Renal cortical epithelial cell (primary cell): ENCODE measurements at regions not wholly inside any gene's neighbourhood (a gene's known extent, or its start where the extent isn't known, plus 50 kb on each side); places are given as distances from the start of the nearest gene placed in this dataset.
A peak's percentile ranks its signal among the peaks of the same experiment; 100 is the strongest.
"Not testable (repeated sequence)": the region's sequence is repeated elsewhere in the genome, so short reads cannot be mapped to it uniquely, and the experiment has no call there.

Source experiments
- DNase-seq: peaks from one replicate; pipeline ENCODE4 v3.0.0-alpha.2; 2011; ENCODE audit warnings: low read depth

DNA sequence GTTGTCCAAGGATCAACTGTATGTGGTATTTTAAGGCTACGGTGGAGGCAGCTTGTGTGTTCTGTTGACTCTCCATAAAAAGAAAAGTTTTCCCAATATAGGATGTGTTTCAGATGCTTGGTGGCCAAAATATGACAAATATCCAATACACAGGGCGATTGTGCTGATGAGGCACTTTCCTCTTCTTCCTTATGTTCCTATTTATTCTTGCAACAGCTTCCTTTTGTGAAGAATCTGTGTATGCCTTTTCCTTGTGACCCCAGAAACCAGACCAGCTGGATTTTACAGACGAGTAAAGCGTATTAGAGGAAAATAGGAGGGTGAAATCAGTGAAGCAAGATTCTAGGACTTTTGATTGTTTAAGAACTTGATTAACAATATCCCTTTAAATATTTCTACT, 452.0 kb downstream of the DMAC1 start:
- no peak for DNase-seq

DNA sequence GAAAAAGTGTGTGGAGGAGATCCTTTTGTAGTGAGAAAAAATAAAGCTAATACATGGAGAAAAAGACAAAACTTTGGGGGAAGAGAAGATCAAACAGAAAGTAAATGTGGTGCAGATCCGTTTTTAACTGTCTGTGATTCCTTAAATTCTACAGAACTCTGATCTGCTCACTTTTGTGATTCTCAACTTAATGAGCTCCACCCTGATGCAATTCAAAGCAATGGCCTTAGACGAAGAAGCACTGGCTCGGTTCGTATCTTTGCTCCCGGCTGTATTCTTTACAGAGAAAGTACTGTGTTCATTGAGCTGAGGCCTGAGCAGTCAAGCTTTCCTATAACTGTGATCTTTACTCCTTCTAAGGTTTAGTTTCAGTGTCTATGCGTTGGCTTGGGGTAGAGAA, 453.4 kb downstream of the DMAC1 start:
- no peak for DNase-seq

DNA sequence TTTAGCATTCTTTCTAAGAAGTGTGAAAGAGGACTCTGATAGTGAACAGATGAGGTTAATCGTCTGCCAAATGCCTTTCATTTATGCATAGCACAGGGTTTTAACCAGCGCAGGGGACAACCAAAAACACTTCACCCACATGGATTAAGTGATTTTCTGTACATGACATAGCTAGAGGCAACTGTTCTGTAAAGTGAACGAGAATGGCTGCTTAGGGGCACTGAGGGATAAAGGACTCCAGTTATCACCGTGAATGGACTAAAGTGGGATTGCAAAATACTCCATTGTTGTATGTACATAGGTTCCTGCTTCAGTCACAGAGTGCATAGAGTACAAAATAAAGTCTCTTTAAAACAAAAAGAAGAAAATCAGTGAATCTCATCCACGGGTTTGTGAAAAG, 456.8 kb downstream of the DMAC1 start:
- no peak for DNase-seq

DNA sequence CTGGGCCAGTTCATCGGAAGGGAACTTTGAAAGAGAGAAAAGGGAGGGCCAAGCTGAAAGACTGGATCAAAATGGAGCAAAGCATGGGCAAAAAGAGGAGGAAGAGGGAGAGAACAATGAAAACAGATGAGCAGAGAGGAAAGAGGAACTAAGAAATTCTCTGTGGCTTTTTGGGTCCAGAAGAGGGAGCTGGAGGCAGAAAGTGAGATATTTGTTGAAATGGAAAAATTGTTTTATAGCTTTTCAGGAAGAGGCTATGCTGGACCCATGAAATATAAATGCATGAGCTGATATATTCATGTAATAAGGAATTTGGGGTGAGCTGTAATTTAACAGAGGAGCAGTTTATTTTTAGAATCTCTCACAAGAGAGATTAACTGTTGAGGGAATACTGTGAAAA, 457.3 kb downstream of the DMAC1 start:
- no peak for DNase-seq

DNA sequence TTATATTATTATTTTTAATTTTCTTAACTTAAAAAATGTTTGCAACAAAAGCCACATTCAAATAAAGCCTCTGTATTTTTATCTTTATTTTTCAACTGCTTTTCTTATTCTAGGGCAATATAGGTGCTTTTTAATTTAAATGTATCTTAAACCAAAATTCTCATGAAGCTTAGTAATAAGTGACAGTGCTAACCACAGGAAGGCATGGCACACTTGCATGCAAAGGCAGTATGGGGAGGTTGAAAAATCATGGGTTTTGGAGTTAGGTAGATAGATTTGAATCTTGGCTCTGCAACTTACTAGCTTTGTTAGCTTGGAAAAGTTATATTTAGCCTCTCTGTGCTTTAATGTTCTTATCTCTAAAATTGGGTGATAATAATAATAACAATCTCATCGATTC, 458.0 kb downstream of the DMAC1 start:
- DNase-seq, result no peak

DNA sequence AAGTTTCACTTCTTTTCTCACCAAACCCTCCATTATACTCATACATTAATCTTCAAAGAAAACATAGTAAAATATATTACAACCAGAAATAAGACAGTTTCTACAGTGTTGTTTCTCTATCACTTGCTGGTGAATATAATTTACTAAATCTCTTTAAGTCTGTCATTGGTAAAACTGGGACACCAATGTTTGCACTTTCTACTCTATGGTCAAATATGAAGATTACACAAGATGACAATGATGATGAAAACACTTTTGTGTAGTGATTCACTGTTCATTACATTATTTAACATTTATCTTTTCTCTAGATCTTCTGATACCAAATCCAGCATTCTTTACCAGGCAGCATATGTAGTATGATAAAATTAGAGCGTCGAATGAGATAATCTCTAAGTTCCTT, 459.1 kb downstream of the DMAC1 start:
- no peak for DNase-seq

DNA sequence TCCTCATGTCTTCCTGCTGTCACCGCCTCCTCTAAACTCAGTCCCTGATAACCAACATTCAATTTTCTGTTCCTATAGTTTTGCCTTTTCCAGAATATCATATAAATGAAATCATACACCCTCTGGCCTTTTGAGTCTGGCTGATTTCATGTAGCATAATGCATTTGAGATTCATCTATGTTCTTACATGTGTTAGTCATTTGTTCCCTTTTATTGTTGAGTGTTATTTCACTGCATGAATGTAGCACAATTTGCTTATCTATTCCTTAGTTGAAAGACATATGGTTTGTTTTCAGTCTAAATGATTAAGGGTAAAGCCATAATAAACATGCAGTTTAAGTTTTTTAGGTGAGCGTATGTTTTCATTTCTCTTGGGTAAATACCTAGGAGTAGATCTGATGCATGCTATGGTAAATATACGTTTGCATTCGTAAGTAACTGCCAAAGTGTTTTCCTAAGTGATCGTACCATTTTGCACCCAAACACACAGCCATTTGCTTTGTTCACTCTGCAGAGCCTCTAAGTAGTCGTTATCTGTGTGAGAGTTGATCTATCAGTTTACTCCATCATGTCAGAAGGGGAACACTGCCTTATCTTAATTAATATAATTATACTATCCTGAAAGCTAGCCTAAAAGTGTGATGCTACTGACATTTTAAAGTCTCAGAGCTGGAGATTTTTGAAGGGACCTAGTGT, 460.8 kb downstream of the DMAC1 start:
- DNase-seq, result no peak

DNA sequence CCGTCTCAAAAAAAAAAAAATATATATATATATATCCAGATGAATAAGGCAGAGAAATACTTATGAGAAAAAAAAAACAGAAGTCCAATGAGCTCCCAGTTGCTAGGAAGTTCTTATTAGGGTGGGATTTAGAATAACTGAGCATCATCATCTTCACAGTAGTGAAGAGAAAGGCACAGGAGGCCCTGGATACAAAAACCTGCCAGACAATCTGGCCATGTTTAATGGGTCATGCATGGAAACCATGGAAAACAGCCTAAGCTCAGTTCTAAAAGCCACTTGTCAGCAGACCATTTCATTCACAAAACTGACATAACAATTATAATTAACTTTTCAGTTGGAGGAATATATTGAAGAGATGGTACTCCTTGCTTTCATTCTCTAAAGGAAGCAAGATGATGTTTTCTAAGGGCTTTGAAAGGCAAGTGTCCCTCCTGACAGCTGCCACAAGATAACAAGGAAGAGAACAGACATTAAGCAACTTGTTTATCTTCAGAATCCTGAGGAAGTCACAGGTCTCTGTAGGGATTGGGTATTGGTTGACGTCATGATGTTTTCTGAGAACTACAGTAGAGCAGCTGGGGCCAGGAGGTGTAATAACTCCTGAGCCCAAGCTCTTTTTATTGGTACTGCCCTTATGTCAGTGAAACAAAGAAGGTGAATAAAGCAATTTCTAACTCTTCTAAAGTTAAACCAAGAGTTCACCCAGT, 463.1 kb downstream of the DMAC1 start:
- DNase-seq, result no peak

DNA sequence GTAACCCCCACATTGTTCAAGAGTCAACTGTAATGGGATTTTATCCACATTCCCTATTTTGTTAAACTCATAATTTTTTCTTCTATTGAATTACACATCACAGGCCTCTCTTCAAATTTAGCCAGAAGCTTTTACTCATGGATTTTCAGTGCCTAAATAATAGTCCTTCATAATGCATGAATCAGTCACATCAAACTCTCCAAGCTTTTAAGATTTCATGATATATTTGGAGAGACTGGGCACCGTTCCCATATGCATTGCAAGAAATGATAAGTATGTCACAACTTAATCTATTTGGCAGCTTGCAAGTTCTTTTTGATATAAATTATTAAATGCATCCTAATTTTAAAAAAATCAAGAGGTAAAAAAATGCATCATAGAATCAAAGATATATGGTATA, 465.9 kb downstream of the DMAC1 start:
- no peak for DNase-seq

DNA sequence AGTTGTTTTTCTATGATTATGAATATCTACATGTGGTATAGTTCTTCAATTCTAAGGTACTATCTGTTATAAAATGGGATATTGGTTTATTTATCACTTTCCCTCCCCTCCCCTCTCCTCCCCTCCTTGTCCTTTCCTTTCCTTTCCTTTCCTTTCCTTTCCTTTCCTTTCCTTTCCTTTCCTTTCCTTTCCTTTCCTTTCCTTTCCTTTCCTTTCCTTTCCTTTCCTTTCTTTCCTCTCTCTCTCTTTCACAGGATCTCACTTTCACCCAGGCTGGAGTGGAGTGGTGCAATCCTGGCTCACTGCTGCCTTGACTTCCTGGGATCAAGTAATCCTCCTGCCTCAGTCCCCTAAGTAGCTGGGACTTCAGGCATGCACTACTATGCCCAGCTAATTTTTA, 466.8 kb downstream of the DMAC1 start:
- no peak for DNase-seq

DNA sequence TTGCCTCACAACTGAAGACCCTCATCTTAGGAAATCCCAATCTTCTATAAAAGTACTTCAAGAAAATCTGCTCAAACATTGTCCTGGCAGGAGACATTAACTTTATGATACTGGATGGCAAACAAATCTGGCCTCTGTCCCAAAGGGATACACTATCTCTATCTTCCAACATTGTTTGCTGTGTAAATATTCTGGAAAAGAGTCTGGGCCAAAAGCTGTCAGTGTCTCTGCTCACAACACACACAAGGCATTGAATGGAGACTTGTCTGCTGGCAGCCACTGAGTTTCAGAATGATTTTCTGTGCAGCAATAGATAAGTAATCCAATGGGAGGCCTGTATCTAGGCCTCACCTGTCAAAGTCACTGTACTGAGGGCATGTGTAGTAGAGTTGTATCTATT, 471.1 kb downstream of the DMAC1 start:
- DNase-seq, result no peak

DNA sequence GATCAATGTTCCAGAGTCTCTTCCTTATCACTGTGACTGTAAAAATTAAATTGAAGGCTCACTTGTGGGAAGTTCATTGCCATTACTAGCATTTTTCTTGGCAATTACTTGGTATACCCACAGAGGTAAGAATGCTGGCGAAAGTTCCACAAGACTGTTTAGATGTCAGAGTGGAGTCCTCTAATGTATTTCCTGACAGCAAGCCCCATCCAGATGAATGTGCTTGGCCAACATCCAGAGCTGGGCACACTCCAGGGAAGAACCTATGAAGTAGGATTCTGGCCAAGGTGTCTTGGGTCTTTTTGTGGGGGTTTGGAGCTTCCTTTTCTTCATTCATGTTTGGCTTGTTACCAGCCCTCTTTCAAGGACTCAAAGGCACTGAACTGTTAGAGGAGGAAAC, 473.6 kb downstream of the DMAC1 start:
- no peak for DNase-seq

DNA sequence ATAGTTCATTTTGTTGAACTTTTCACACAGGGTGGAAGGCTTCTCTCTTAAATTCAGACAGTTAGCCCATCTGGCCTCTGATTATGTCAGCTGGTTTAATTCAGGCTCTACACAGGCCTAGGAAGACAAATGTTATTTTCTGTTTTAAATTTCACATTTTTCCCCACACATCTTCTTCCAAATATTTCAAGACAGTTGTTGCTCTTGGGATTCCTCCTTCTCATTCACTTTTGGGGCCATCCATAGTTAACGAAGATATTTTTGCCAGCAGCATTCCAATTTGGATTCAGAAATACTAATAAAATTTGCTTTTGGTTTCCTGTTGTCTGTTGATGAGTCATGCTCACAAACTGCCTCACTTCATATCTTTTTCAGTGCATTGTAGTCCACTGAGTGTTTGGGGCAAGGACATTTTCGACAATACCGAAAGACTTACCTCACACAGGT, 475.4 kb downstream of the DMAC1 start:
- DNase-seq, result no peak

DNA sequence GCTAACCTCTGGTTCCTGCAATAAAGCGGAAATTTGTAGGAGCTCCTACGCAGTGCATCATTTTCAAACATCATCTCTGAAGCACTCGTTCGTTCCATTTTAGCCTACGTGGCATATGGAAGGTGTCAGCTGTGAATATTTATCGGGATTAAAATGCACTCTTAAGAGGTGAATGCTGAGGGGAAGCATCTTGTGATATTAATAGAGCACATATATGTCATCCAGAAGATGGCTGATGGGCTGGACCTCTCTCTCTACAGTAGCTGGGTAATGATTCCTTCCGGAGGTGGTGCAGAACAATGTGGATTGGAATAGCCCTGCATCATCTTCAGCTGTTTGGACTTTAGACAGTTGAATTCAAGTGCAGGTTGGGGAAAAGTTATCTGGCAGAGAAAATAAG, 478.7 kb downstream of the DMAC1 start:
- DNase-seq, result no peak

DNA sequence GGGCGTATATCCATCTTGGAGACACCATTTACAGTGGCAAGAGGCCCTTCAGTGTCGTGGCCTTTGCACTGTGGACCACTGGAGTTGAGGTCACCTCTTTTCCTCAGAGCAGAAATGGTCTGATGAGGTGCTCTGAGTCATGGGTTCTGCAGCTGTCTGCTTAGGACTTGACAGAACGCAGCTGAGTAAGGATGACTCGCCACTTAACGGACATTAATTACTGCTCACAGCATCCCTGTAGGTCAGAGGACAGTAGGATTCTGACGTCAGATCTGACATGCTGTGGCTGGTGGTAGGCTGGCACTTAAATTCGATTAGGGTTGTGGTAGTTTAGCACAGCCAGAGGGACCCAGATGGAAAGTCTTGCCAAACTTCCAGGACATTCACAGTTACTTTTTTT, 479.4 kb downstream of the DMAC1 start:
- peak; percentile 92 for DNase-seq

DNA sequence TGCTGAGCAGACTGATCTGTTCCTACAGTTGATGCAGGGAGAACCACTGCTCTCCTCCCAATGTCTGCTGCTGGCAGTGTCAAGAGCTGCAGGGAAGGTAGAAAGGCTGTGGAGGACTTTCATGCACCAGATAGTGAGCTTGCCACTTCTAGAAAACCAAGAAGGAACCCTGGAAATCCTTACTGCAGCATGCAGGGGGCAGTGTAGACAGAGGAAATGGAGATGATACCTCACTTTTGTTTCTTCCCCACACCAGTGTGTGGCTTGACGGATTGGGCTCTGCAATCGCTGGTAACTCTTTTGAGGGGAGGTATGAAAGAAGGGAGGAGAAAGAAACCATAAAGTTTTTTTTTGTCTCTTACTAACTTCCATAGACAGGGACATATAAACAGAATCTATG, 480.7 kb downstream of the DMAC1 start:
- no peak for DNase-seq

DNA sequence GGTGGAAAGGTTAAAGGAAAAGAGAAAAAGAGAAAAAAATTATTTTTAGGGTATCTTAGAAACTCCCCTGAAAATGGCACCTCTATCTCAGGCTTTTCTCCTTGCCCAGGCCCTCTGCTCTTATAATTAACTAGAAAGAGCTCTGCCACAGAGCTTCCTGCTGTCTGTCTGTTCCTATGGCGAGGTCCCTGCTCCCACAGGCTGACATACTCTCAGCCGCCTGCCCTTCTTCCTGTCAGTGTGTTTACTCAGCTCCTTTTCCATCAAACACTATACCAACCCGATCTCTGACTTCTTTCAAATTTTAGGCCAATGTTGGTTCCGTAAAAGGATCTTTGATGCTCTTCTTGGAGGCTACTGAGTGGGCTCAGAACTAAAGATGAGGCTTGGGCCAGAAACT, 482.6 kb downstream of the DMAC1 start:
- no peak for DNase-seq

DNA sequence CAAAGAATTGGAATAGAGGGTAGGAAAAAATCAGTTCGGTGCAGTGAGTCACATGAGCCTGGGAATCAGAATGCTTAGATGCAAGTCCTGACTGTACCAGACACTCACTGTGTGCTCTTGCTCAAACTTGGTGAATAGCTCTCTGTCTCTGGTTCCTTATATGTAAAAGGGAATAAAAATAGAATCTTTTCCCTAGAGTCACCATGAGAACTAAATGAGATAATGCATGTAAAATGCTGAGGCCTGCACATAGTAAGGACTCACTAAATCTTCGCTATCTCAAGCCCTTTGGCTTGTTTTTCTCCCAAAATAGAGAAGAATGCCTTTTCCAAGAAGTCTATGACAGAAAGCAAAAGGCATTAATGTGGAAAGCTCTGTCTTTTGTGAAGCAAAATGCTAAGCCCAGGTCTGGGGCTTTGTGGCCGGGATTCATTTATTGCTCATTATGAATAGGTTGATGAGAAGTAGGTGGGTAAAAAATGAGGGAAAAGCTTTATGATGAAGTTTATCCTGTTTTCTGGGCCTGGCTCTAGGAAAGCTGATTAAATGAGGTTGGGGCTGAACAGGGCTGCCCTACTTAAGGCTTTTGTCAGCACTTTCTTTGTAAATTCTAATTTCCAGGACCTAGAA, 483.3 kb downstream of the DMAC1 start:
- no peak for DNase-seq

DNA sequence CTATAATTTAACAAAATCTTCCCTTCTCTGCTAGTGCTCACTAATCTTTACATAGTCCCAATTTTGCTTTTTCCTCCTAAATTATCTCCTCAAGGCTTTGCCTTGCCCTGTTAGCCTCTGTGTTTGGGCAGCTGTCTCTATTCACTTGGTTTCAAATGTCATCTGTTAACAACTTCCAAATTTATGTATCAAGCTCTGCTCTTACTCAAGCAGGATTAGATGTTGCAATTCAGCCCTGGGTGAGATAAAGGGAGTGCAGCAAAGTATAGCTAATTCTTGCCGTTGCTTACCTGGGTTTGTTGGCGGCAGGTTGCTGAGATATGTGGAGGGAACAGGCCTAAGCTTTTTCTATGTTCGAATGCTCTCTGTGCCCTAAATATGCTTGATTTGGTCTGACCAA, 483.8 kb downstream of the DMAC1 start:
- DNase-seq, result no peak

DNA sequence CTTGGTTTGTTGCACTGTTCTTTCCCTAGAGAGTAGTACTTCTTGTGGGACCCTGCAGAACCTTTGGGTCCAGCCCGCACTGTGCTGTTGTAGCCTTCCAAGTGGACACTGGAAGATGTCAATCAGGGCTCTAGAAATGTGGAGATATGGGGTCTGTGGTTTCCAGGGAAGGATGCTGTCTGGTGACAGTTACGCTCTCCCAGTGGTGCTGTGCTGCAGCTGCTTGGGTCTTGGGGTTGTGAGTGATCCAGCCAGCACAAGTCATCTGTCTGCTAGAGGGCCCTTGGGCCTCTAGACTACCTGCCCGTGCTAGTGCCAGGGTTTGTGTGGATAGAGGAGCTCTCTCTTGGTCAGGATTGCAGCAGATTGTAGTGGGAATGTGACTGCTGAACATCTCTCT, 484.5 kb downstream of the DMAC1 start:
- DNase-seq, result no peak

DNA sequence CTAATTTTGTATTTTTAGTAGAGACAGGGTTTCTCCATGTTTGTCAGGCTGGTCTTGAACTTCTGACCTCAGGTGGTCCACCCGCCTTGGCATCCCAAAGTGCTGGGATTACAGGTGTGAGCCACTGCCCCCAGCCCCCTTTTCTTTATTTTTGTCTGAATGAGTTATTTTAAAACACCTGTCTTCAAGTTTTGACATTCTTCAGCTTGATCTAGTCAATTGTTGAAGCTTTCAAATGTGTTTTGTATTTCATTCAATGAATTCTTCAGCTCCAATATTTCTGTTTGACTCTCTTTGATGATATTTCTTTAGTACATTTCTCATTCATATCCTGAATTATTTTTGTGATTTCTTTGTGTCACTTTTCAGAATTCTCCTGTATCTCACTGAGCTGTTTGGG, 486.2 kb downstream of the DMAC1 start:
- no peak for DNase-seq

DNA sequence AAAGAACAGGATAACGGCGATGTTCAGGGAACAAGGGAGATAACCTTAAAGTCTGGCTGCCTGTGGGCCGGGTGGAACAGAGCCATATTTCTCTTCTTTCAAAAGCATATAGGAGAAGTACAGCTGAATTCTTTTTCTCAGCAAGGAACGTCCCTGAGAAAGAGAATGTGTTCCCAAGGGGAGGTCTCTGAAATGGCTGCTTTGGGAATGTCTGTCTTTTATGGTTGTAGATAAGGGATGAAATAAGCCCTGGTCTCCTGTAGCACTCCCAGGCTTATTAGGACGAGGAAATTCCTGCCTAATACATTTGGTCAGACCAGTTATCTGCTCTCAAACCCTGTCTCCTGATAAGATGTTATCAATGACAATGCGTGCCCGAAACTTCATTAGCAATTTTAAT, 490.5 kb downstream of the DMAC1 start:
- not testable (repeated sequence) for DNase-seq

DNA sequence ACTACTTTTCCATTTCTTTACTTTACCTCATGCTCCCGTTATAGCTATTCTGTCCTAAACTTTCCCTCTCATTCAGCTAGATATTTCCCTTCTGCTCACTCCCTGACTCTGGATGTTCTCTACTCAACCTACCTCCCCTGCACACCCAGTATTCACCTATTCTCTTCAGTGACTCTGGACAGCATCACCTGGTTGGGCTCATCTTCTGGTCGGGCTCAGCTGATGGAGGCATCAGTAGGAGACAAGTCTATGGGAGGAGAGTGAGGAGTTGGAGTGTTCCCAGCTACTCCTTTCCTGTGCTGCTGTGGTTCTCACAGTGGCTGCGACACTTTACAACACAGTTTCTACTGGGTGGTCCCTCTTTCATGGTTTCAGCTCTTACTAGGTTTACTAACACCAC, 493.9 kb downstream of the DMAC1 start:
- DNase-seq, result no peak
